GM12878 (cell line): ENCODE measurements at regions not wholly inside any gene's neighbourhood (a gene's known extent, or its start where the extent isn't known, plus 50 kb on each side); places are given as distances from the start of the nearest gene placed in this dataset.

Experiments used
- CREB1 ChIP-seq: IDR thresholded peaks from 2 replicates; pipeline ENCODE4 v1.6.1; 2012; ENCODE audit warnings: low read depth, mild to moderate bottlenecking, inconsistent platforms
- EP300 ChIP-seq, 2 experiments: fragments of 150-350 bp in 1 of 2; IDR thresholded peaks; 2 replicates each; pipeline ENCODE4 v1.6.1; 2011 to 2012; ENCODE audit warnings: low read depth in 2 of 2, low read length in 2 of 2, borderline replicate concordance in 1 of 2, improper control_type of control experiment in 1 of 2, inconsistent platforms in 1 of 2; ENCODE audit not compliant: control insufficient read depth in 1 of 2
- EZH2 ChIP-seq: IDR thresholded peaks from 2 replicates; pipeline ENCODE4 v1.6.1; 2012; ENCODE audit warnings: low read depth, mild to moderate bottlenecking, control low read depth, inconsistent platforms, low read length, borderline replicate concordance; ENCODE audit not compliant: control insufficient read depth
- HDAC6 ChIP-seq: fragments of 200-600 bp; sonication (generic); IDR thresholded peaks from one replicate; pipeline ENCODE4 v1.8.0; 2017; ENCODE audit warnings: antibody characterized with exemption; ENCODE audit not compliant: unreplicated experiment
- KAT2A ChIP-seq: conservative IDR thresholded peaks from 2 replicates; pipeline ENCODE4 v1.6.1; 2011; ENCODE audit warnings: low read depth, low read length; ENCODE audit not compliant: control insufficient read depth
- RB1 ChIP-seq: fragments of 450-650 bp; formaldehyde crosslinking; IDR thresholded peaks from 2 replicates; pipeline ENCODE4 v1.6.1; 2017; ENCODE audit warnings: mild to moderate bottlenecking, borderline replicate concordance
- ZNF274 ChIP-seq: IDR thresholded peaks from one replicate; pipeline ENCODE4 v1.8.0; 2011; ENCODE audit not compliant: insufficient read length, insufficient read depth

DNA sequence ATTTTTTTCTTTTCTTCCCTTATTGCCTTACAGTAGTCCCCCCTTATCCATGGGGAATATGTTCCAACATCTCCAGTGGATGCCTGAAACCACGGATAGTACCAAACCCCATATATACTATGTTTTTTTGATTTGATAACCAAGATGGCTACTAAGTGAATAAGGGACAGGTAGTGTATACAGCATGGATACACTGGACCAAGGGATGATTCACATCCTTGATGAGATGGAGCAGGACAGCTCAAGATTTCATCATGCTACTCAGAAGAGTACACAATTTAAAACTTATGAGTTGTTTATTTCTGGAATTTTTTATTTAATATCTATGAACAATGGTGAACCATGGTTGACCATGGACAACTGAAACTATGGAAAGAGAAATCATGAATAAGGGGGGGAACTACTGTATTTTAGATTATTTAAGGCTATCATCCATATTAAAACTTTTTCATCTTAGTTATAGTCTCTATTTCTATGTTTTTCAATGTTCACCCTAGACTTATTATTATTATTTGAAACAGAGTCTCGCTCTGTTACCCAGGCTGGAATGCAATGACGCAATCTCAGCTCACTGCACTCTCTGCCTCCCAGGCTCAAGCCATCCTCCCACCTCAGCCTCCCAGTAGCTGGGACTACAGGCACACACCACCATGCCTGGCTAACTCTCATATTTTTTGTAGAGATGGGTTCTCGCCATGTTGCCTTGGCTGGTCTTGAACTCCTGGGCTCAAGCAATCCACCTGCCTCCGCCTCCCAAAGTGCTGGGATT lies 188.0 kb upstream of the PELI2 start:
- TF ChIP-seq EP300 (IDR thresholded peaks at IDR 0.05; ENCODE audit: borderline replicate concordance in 1 of 2, control insufficient read depth in 1 of 2, low read depth in 2 of 2, low read length in 2 of 2) (no peak), RB1 (no peak), EZH2 (no peak), CREB1 (no peak), HDAC6 (no peak), ZNF274 (no peak), KAT2A (no peak)
